MM.1S (cell line): ENCODE measurements at regions not wholly inside any gene's neighbourhood (a gene's known extent, or its start where the extent isn't known, plus 50 kb on each side); places are given as distances from the start of the nearest gene placed in this dataset.

ENCODE experiments used
- DNase-seq: peaks from one replicate; pipeline ENCODE4 v3.0.0-alpha.2; 2015
- H2AFZ ChIP-seq: fragments of 300-600 bp; sonication (generic); 2 replicates; pipeline ENCODE4 v1.6.0; 2016; ENCODE audit warnings: antibody characterized with exemption, low read length
- H3F3A ChIP-seq: fragments of 300-600 bp; sonication (generic); 2 replicates; pipeline ENCODE4 v1.6.1; 2016; ENCODE audit warnings: mild to moderate bottlenecking, antibody characterized with exemption, low read length, moderate library complexity, mixed read lengths; ENCODE audit not compliant: insufficient read depth
- H3K27ac ChIP-seq: fragments of 300-600 bp; sonication (generic); 2 replicates; pipeline ENCODE4 v1.5.1; 2016; ENCODE audit warnings: mild to moderate bottlenecking, low read length
- H3K27me3 ChIP-seq: fragments of 300-600 bp; sonication (generic); replicated peaks from 2 replicates; pipeline ENCODE4 v1.6.0; 2016; ENCODE audit warnings: low read length; ENCODE audit not compliant: insufficient read depth
- H3K36me3 ChIP-seq: fragments of 300-600 bp; sonication (generic); replicated peaks from 2 replicates; pipeline ENCODE4 v1.6.1; 2016; ENCODE audit warnings: mild to moderate bottlenecking, low read length, mixed read lengths; ENCODE audit not compliant: insufficient read depth
- H3K4me1 ChIP-seq: fragments of 300-600 bp; sonication (generic); 2 replicates; pipeline ENCODE4 v1.6.1; 2016; ENCODE audit warnings: low read length, mixed read lengths
- H3K4me2 ChIP-seq: fragments of 300-600 bp; sonication (generic); 2 replicates; pipeline ENCODE4 v1.6.0; 2016; ENCODE audit warnings: low read depth, low read length
- H3K4me3 ChIP-seq: fragments of 300-600 bp; sonication (generic); 2 replicates; pipeline ENCODE4 v1.5.1; 2016; ENCODE audit warnings: low read length, mixed read lengths
- H3K79me2 ChIP-seq: fragments of 300-600 bp; sonication (generic); 2 replicates; pipeline ENCODE4 v1.6.1; 2016; ENCODE audit warnings: mixed run types, low read length, mixed read lengths
- H3K9ac ChIP-seq: fragments of 300-600 bp; sonication (generic); 2 replicates; pipeline ENCODE4 v1.6.1; 2016; ENCODE audit warnings: low read length, mixed read lengths
- H3K9me2 ChIP-seq: fragments of 300-600 bp; sonication (generic); replicated peaks from 2 replicates; pipeline ENCODE4 v1.6.1; 2016; ENCODE audit warnings: mild to moderate bottlenecking, low read length, mixed read lengths; ENCODE audit not compliant: insufficient read depth
- H3K9me3 ChIP-seq: fragments of 300-600 bp; sonication (generic); replicated peaks from 2 replicates; pipeline ENCODE4 v1.6.1; 2016; ENCODE audit warnings: mild to moderate bottlenecking, low read length, mixed read lengths; ENCODE audit not compliant: insufficient read depth
- H4K20me1 ChIP-seq: fragments of 300-600 bp; sonication (generic); 2 replicates; pipeline ENCODE4 v1.6.1; 2016; ENCODE audit warnings: mild to moderate bottlenecking, low read length, moderate library complexity, mixed read lengths; ENCODE audit not compliant: insufficient read depth
- EZH2 ChIP-seq: fragments of 300-600 bp; sonication (generic); optimal IDR thresholded peaks from 2 replicates; pipeline ENCODE3; 2017; ENCODE audit warnings: low read depth, mild to moderate bottlenecking, antibody characterized with exemption, low read length, mixed read lengths
- EZH2phosphoT487 ChIP-seq: fragments of 300-600 bp; sonication (generic); IDR thresholded peaks from 2 replicates; pipeline ENCODE4 v1.6.1; 2018; ENCODE audit warnings: antibody characterized with exemption, low read length
- TF ChIP-seq, protein P1 (sequence below): fragments of 300-600 bp; sonication (generic); IDR thresholded peaks from 2 replicates; pipeline ENCODE4 v1.5.1; 2016; ENCODE audit warnings: antibody characterized with exemption, low read length, mixed read lengths

DNA sequence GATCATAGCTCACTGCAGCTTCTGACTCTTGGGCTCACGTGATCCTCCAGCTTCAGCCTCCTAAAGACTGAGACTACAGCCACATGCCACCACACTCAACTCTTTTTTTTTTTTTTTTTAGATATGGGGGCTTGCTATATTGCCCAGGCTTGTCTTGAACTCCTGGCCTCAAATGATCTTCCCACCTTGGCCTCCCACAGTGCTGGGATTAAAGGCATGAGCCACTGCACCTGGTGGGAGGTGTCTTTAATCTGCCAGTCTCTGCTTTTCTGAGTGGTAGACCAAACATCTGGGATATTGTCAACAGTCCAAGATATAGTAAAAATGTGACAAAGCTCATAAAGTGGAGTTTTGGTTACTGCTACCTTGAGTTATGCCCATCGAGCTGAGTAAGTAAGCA, 104.9 kb upstream of the FOXP2 start:
- H3K9me2 ChIP-seq = no peaks in the 10 kb centered on the region
- no peak overlapping the region for H3K4me3 ChIP-seq
- no peak overlapping the region for H3K9ac ChIP-seq
- no peaks in the 10 kb centered on the region for H3F3A ChIP-seq
- H3K27me3 ChIP-seq = no peaks in the 10 kb centered on the region
- no peaks in the 10 kb centered on the region for H3K9me3 ChIP-seq
- TF ChIP-seq EZH2phosphoT487 = no peak
- TF ChIP-seq, protein P1, sequence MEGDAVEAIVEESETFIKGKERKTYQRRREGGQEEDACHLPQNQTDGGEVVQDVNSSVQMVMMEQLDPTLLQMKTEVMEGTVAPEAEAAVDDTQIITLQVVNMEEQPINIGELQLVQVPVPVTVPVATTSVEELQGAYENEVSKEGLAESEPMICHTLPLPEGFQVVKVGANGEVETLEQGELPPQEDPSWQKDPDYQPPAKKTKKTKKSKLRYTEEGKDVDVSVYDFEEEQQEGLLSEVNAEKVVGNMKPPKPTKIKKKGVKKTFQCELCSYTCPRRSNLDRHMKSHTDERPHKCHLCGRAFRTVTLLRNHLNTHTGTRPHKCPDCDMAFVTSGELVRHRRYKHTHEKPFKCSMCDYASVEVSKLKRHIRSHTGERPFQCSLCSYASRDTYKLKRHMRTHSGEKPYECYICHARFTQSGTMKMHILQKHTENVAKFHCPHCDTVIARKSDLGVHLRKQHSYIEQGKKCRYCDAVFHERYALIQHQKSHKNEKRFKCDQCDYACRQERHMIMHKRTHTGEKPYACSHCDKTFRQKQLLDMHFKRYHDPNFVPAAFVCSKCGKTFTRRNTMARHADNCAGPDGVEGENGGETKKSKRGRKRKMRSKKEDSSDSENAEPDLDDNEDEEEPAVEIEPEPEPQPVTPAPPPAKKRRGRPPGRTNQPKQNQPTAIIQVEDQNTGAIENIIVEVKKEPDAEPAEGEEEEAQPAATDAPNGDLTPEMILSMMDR = no peak
- no peak for TF ChIP-seq EZH2
- H3K79me2 ChIP-seq = no peaks in the 10 kb centered on the region
- H4K20me1 ChIP-seq = no peaks in the 10 kb centered on the region
- DNase-seq = no peak
- H3K4me2 ChIP-seq = no peak overlapping the region
- no peaks in the 10 kb centered on the region for H3K4me1 ChIP-seq
- H3K36me3 ChIP-seq = no peaks in the 10 kb centered on the region
- H3K27ac ChIP-seq = no peak overlapping the region
- H2AFZ ChIP-seq = no peak overlapping the region

DNA sequence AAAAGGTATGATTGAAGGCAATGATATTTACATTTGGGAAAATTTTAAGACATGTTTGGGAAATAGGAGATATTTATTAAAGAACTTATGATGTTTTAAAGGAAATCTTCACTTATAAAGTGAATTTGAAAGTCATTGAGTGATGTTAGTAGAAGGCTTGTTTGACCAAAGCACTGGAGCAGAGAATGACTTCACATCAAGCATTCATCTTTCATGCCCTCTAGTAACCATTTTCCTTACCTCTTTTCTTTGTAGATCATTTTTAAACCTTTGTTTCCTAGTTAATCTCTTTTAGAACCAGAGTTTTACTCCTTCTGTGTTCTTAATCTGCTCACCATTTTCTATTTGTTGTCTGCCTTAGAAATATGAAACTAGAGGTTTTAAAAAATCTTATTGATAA, 111.3 kb upstream of the FOXP2 start:
- H3K27me3 ChIP-seq = no peaks in the 10 kb centered on the region
- no peak for DNase-seq
- no peaks in the 10 kb centered on the region for H3K4me1 ChIP-seq
- no peak overlapping the region for H3K4me3 ChIP-seq
- H3K27ac ChIP-seq = no peak overlapping the region
- no peaks in the 10 kb centered on the region for H3K9me3 ChIP-seq
- no peak overlapping the region for H3K4me2 ChIP-seq
- no peaks in the 10 kb centered on the region for H4K20me1 ChIP-seq
- no peak overlapping the region for H2AFZ ChIP-seq
- H3K36me3 ChIP-seq = no peaks in the 10 kb centered on the region
- H3K79me2 ChIP-seq = no peaks in the 10 kb centered on the region
- no peaks in the 10 kb centered on the region for H3F3A ChIP-seq
- H3K9me2 ChIP-seq = no peaks in the 10 kb centered on the region
- TF ChIP-seq EZH2 (no peak), EZH2phosphoT487 (no peak)
- TF ChIP-seq, protein P1 = no peak
- H3K9ac ChIP-seq = no peak overlapping the region

DNA sequence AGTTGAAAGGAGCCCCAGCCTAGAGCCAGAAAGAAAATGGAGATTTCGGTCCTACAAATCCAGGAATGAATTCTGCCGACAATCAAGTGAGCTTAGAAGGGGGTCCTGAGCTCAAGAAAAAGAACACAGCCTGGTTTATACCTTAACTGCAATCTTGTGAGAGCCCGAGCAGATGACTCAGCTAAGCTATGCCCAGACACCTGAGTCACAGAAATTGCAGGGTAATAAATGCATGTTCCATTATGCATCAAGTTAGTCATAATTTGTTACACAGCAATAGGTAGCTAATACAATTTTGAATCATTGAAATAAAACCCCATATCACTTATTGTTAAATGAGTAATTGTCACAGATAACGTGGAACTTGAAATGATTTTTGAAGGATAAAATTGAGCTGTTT, 111.8 kb upstream of the FOXP2 start:
- Histone ChIP-seq H3F3A (no peaks in the 10 kb centered on the region), H3K9me3 (no peaks in the 10 kb centered on the region), H3K27me3 (no peaks in the 10 kb centered on the region), H3K4me3 (no peak overlapping the region), H4K20me1 (no peaks in the 10 kb centered on the region), H3K79me2 (no peaks in the 10 kb centered on the region), H3K9ac (no peak overlapping the region), H3K4me2 (no peak overlapping the region), H3K4me1 (no peaks in the 10 kb centered on the region), H2AFZ (no peak overlapping the region), H3K27ac (no peak overlapping the region), H3K9me2 (no peaks in the 10 kb centered on the region), H3K36me3 (no peaks in the 10 kb centered on the region)
- TF ChIP-seq EZH2phosphoT487 = no peak
- TF ChIP-seq EZH2 = no peak
- TF ChIP-seq, protein P1 = no peak
- DNase-seq = no peak
